Hematopoietic multipotent progenitor cell treated with erythropoietin and hydrocortisone succinate and interleukin-3 and kit ligand, for 15 days (in vitro differentiated cells): ENCODE measurements at regions not wholly inside any gene's neighbourhood (a gene's known extent, or its start where the extent isn't known, plus 50 kb on each side); places are given as distances from the start of the nearest gene placed in this dataset.
A peak's percentile ranks its signal among the peaks of the same experiment; 100 is the strongest.

Experiments used
- DNase-seq: peaks from one replicate; pipeline ENCODE4 v3.0.0-alpha.2; 2015; ENCODE audit warnings: low spot score

GRCh38 chr12:123100882-123101281, 50.0 kb downstream of the PITPNM2 start:
- no peak for DNase-seq

- no peak for DNase-seq
These were observed 50.4 kb downstream of the PITPNM2 start for GRCh38 chr12:123100450-123100849.

DNA sequence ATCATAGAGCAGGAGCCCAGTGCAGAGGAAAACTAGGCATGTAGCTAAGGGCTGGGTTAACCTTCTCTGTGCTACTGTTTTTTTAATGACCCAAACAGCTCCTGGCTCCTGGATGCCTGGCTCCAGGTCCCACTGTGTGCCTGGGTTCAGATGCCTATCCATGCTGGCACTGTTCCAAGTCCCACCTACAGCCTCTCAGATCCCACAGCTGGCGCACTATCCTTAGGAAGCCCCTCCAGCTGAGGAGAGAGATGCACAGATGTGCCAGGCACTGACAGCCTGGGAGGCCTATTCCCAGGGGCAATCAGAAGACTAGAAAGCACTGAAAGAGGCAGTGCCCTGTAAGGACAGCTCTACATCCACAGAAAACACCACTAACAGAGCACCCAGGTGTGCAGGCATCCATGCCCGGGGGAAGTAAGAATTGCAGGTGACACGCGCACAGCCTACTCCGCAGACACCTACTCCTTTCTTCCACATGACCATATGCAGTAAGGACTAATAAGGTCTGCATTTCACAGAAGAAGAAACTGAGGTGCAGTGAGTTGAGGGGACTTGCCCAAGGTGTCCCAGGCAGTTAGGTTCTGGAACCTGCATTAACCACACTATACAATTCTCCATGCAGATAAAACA, 51.2 kb downstream of the PITPNM2 start:
- no peak for DNase-seq

DNA sequence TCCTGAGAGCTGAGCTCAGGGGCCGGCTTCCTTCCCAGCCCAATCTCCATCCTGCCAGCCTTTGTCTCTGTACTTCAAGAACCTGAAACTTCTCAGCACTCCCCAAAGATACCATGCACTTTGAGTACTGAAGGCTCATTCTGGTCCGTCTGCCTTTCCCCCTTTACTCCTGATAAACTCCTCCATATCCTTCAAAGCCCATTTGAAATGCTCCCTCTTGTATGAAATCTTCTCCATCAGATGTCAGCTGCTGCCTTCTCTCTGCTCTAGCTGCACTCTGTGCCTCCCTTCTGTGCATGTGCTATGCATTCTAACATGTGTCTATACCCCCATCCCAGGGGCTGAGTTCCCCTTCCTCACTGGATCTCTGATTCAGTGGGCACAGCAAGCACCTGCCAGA, 52.1 kb downstream of the PITPNM2 start:
- no peak for DNase-seq

- DNase-seq: no peak
These were observed 53.3 kb downstream of the PITPNM2 start for GRCh38 chr12:123097561-123098084.

DNA sequence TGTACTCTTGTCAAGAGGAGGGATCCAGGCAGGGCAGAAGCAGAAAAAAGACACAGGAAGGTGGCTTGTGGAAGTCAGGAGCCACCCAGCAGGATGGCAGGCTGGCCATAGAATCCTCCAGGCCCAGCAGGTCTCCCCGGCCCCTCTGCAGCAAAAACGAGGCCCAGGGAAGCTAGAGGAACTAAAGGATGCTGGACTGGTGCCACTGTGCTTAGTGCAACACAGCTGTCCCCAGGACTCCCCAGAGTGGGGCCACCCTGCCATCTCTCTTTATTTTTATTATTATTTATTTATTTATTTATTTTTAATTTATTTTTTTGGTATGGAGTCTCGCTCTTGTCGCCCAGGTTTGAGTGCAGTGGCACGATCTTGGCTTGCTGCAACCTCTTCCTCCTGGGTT, 54.1 kb downstream of the PITPNM2 start:
- no peak for DNase-seq

DNA sequence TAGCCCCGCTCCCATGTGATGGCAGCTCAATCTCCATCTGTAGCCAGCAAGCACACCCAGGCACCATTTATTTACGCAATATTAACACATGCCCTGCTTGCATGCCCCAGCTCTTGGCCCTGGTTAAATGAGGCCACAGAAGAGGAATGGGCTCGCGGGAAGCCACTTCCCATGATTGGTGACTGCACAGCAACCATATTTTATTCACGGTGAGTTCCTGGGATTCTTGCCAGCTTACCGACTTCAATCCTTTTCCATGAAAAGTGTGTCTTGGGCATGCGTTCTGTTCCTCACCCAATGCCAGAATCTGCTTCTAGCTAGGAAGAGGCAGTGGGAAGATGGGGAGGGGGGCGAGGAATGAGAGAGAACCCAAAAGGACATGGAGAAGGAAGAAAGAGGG, 54.7 kb downstream of the PITPNM2 start:
- no peak for DNase-seq

- DNase-seq: no peak
These were observed 55.6 kb downstream of the PITPNM2 start for GRCh38 chr12:123095078-123095881.

GRCh38 chr12:123094349-123095077, 56.4 kb downstream of the PITPNM2 start:
- no peak for DNase-seq

- no peak for DNase-seq
These were observed 58.0 kb downstream of the PITPNM2 start for GRCh38 chr12:123092866-123093265.

DNA sequence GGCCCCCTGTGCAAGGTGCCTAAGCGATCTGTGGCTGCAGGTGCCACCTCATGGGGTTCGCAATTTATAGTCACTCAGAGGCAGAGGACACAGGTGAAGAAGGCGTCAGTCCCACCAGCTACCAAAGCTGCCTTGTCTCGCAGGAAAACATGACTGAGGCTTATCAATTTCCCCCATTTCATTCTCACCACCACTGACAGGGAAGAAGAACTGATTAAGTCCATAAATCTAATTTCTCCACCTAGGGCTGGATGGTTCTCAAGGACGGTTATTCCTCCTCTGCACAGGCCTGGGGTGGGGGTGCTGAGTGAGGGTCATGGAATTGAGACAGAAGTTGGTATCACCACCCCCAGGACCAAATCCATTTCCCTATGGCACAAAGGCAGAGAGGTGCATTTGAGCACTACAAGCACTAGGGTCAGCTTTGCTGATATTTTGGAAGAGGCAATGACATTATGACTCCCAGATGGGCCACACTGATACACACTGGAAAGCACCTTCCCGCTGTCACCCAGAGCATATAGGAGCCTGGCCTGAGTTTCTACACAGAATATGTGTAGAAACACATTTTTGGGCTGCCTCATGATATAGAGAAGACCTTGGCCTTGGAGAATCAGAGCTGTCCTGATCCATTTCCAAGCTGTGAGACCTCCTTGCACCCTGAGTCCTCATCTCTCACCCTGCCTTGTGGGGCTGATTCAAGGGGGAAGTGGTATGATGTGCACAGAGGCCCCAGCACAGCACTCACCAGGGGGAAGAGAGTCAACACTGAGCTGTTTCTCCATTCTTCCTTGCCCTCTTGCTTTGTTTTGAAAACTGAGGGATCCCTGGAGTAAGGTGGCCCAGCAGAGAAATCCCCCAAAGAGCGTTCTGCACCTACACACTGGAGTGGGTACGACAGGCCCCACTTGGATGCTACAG, 59.4 kb downstream of the PITPNM2 start:
- no peak for DNase-seq

DNA sequence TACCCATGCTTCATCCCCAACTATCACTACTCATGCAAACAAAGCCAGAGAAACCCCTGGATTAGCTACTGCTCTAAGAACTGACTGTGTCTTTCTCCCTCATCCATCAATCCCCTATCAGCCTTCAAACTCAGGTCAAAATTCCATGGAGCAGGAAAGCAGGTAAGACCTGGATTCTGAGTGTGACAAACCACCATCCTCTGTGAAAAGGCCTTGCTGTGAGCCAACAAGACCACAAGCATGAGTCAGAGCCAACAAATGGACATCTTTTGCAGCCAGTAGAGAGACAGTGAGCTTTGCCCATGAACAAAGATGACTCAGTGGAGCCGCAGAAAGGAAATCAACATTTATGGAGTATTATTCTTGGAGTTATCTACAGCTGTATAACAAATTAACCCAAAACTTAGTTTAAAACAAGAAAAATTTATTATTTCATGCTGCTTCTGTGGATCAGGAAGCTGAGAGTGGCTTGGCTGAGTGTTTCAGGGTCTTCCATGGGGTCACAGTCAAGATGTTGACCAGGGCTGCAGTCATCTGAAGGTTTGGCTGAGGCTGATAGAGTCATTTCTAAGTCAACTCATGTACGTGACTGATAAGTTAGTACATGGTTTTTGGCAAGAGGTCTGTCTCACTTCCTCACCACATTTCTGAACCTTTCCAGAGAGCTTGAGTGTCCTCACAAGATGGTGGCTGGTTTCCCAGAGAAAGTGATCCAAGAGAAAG, 61.1 kb downstream of the PITPNM2 start:
- DNase-seq: no peak

- DNase-seq: no peak
These were observed 61.8 kb downstream of the PITPNM2 start for GRCh38 chr12:123089140-123089539.

GRCh38 chr12:123085730-123086487, 65.0 kb downstream of the PITPNM2 start:
- peak; percentile 23 for DNase-seq

- no peak for DNase-seq
These were observed 65.8 kb downstream of the PITPNM2 start for GRCh38 chr12:123085066-123085465.

GRCh38 chr12:123083661-123084571, 67.0 kb downstream of the PITPNM2 start:
- DNase-seq: no peak

GRCh38 chr12:123080634-123081033, 70.3 kb downstream of the PITPNM2 start:
- no peak for DNase-seq

- DNase-seq: no peak
These were observed 72.2 kb downstream of the PITPNM2 start for GRCh38 chr12:123078531-123079155.

GRCh38 chr12:123078120-123078465, 72.8 kb downstream of the PITPNM2 start:
- no peak for DNase-seq
